COLO668 (cell line): ENCODE measurements at regions not wholly inside any gene's neighbourhood (a gene's known extent, or its start where the extent isn't known, plus 50 kb on each side); places are given as distances from the start of the nearest gene placed in this dataset.

Experiments
- DNase-seq: peaks from one replicate; lab custom pipeline; 2025; ENCODE audit not compliant: unreplicated experiment; lab: John Stamatoyannopoulos, UW

- DNase-seq = no peak
Observed at GRCh38 chr6:2384528-2384927, 139.1 kb upstream of the GMDS start.

DNA sequence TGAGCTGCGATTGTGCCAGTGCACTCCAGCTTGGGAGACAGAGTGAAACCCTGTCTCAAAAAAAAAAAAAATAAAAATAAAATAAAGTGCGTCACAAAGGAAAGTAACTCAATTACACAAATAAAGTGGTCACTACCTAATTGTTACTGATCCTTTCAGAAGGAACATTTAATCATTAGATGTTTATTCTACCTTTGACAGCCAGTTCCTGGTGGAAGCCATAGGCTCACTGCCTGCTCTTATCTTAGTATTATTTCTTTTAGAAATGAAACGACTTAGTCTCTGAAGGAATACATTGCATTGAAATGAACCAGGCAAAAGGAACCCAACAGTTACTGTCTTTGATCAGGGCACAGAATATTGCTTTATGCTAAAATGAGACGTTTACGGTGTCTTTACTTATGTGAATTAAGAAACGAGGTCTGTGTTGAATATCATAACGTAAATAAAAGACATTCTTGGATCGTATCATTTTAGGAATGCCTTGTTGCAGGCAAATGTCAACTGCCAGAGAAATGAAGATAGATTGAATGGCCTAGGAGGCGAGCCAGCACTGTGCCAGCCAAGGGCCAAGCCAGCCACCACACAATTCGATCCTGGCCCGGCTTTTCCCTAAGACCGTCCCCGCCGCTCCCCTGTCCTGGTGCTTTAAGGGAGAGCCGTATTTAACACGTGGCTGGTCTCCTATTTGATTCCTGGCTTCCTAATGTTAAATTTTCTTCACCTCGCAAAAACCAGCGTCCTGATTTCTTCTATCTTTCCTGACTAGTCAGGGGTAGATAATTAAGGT is 136.7 kb upstream of the GMDS start:
- DNase-seq = no peak

GRCh38 chr6:2378891-2379652 is 133.7 kb upstream of the GMDS start:
- DNase-seq = no peak

DNA sequence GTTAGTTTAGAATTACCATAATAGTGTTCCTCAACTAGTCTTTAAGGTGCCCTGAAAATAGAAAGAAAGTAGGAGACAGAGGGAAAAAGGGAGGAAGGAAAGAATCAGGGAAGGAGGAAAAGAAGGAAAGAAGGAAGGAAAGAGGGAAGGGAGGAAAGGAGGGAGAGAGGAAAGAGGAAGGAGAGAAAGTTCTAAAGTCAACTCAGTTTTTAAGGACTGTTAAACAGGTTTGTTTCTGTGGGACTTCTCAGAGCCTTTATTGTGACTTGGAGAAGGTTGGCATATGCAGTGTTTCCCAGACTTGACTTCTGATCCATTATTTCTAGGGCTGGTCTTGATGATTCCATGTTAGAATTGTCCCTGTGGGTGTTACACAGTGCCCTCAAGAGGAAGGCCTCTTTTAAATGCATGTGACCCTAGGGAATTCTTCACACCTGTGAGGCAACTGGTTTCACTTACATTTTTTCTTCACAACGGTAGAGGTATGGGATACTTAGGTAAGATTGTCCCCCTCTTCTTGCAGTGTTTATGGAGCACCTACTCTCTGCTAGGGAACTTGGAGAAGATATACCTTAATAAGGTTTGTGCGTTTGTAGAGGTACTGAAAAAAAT is 132.7 kb upstream of the GMDS start:
- no peak for DNase-seq

DNA sequence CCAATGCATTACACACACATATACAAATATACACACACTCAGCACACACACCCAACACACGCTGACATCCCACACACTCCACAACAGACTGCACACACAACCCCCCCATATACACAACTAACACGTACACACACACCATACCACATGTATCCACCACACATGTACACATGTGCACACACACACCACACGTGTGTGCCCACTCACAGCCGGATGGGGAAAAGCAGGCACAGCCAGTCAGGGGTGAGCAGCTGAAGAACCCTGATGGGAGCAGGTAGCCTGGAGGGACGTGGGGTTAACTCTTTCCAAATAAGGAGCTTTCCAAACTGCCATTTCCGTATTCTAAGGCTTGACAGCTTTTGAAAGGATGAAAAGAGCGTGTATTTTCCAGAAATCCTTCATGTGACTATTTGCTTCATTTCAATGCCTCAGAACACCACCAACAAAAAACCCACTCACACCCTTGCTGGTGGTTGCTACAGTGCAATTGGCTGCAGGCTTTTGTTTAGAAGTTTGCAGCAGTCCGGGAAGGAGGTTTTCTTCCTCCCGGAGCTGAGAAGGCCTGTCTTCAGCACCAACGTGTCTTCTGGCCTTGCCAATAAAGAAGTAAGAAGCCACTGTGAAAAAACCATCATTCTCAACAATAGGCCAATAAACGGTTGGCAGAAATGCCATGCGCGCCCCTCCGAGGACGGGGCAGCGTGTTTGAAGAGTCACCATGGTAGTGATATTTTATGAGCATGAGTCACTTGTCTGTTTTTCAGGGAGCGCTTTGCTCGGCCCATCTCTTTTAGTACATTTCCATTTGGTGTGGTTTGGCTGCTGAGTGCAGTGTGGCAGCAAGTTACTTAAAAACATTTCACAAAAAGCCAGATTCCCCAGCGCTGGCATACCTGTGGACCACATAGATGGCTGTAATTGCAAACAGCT is 131.3 kb upstream of the GMDS start:
- DNase-seq = no peak

GRCh38 chr6:2375443-2375842 is 130.0 kb upstream of the GMDS start:
- DNase-seq = no peak

DNA sequence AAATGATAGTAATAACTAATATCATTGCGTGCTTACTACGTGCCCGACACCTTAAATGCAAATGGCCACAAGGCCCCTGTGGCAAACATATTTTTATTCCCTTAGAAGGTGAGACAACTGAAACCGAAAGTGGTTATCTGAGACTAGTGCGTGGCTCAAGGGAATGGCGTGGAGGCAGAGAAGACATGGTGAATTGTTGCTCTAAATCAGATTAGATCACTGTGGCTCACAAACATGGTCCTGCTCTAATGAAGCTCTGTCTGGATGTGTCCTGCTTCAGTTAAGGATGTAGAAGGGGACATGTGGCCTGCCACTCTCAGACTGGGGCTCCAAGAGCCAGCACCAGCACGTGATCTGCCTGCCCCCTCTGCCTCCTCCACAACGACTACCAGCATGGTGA is 124.2 kb upstream of the GMDS start:
- DNase-seq = no peak

DNA sequence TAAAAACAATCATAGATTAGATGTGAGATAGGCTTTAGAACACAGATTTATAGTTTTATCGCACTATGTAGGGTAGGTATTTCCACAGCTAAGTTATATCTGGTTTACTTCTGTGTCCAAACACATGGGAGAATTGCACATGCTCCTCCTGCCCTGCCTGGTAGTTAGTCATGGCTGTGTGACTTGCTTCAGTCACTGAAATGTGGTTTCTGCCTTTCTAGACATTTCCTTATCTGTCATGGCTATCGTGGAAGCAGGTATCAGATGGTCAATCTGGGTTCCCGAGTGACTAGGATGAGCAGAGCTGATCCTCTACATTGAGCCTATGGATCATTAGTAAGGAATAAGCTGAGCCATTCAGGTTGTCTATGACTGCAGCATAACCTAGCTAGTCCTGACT is 117.8 kb upstream of the GMDS start:
- no peak for DNase-seq

DNA sequence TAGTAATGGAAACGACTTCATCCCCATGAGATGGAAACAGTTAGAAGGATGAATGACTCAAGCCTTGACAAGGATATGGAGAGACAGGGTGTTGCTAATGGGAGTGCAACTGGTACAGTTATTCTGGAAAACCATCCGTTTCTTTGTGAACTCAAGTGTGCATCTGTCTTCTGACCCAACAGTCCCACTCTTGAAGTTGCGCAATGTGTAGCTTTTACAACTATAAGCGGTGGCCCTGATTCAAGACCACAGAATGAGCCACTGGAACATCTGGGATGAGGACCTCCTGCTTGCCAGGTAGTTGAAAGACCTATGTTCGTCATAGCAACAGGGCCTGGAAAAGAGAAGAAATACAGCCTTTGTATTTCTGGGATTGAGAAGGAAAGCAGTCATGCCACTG is 115.8 kb upstream of the GMDS start:
- DNase-seq = no peak

GRCh38 chr6:2360716-2361115 is 115.3 kb upstream of the GMDS start:
- DNase-seq = no peak

GRCh38 chr6:2360126-2360525 is 114.7 kb upstream of the GMDS start:
- DNase-seq = no peak

GRCh38 chr6:2355150-2355549 is 109.7 kb upstream of the GMDS start:
- DNase-seq = no peak

GRCh38 chr6:2354138-2354491 is 108.7 kb upstream of the GMDS start:
- no peak for DNase-seq

DNA sequence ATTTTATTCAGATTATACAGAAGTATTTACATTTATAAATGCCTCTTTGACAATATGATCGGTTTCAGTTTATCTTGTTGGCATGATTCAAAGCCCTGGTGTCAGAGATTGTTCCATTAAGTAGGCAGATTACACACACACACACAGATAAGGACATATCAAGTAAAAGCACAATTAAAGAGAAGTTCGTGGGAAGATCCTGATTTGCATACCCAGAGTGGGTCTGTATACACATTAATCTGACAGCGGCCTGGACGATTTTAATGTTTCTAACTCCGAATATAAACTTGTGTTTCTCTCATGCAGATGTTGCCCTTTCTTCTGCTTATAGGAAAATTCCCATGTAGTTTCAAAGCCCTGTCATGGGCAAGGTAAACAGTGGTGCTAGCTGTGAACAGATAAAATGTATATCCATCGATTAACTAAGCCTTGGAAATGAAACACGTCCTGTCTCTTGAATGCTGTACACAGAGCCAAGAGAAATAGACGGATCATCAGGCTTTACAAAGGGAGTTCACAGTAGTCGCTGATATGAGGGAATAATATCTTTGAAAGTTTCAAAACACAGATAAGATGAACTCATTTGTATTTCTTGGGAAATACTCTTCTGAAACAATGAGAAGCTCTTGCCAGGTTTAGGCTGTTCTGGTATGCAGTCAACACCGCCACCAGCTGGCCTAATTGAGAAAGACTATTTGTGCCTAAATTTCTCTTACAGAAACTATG is 108.2 kb upstream of the GMDS start:
- DNase-seq = peak; percentile 56

DNA sequence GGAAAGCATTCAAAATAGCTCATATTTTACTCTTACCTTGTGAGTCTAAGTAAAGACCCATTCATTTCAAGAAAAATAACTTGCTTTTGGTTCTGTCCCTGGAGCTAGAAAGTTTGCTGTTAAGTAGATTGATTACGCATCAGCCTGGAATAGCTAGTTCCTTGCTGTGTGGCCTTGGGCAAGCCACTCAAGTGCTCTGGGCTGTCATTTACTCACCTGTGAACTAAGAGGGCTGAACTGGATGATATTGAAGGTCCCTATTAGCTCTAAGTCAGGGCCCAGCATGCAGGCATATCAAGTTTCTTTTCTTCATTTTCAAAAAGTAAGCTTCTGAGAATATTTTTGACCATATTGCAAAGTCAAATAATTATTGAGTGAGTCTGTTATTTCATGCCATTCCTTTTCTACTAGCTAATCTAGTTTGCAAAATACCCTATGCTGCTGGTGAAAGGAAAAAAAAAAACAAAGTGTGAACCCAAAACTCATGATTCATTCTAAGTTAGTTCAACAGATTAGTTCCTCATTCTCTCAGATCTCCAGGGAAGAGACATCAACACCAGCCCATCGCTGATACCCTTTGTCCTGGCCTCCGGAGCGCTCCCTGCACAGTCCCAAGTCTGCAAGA is 106.5 kb upstream of the GMDS start:
- DNase-seq = no peak

GRCh38 chr6:2351090-2351489 is 105.7 kb upstream of the GMDS start:
- no peak for DNase-seq

DNA sequence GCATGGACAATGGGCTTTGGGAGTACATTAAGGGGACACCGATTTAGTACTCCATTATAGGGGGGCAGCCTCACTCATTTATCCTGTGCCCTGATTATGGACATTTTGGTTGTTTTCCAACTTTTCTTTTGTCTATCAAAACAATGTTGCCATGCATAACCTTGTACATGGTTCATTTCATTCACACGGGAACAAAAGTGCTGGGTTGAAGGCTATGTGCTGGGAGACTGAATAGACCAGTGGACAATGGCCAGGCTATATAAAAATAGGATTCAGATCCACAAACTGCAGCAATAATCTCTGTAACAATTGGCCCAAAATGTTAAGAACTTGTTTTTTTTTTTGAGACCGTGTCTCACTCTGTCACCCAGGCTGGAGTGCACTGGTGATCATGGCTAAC is 100.7 kb upstream of the GMDS start:
- DNase-seq = no peak

DNA sequence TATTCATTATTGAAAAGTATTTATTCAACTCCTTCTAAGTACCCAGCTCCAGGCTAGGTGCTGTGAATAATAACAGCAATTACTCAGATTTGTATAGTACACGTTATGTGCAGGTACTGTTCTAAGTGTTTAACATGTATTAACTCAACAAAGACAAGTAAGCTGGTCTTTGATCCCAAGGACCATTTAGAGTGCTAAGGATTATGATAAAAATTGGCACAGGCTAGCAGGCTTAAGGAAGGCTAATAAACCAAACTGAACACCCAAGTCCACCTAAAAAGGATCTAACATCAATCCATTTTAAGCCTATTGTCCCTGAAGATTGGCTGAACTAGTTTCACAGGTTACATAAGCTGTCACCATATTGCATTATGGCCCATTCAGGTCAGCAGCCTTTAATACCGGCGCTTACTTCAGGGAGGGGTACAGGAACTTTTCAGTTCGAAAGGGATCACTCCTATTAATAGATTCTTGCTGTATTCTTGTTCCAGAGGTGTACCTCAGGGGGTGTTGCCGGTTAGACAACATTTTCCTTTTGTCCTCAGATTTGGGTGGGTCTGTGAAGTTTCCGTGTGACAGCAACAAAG is 99.0 kb upstream of the GMDS start:
- DNase-seq = no peak

- DNase-seq = no peak
Observed at GRCh38 chr6:2327591-2327990, 82.2 kb upstream of the GMDS start.
